CD8-positive, alpha-beta memory T cell (primary cell): ENCODE measurements at regions not wholly inside any gene's neighbourhood (a gene's known extent, or its start where the extent isn't known, plus 50 kb on each side); places are given as distances from the start of the nearest gene placed in this dataset.

ENCODE experiments used
- CTCF ChIA-PET: fragments of 350-600 bp; sonication (Branson Sonifier 250); formaldehyde crosslinking; loops from one replicate; lab custom pipeline; 2021; ENCODE audit warnings: antibody characterized with exemption; lab: Charles Lee
- POLR2A ChIA-PET: fragments of 350-600 bp; sonication (Branson Sonifier 250); formaldehyde crosslinking; loops from one replicate; lab custom pipeline; 2021; ENCODE audit warnings: antibody characterized with exemption; lab: Charles Lee
- DNase-seq, 5 donors: peaks; one replicate each; pipeline versions ENCODE4 v3.0.0 to v3.0.0-alpha.2; 2020 to 2022; ENCODE audit warnings: mixed read lengths in 1 of 5
- H3K27ac ChIP-seq: one replicate; pipeline ENCODE4 v1.7.0; 2013; ENCODE audit warnings: low read depth, mild to moderate bottlenecking, low read length, moderate library complexity
- H3K27me3 ChIP-seq: 2 replicates; pipeline ENCODE4 v1.7.0; 2013; ENCODE audit warnings: low read length, mild to moderate bottlenecking; ENCODE audit not compliant: insufficient read depth, poor library complexity, severe bottlenecking
- H3K36me3 ChIP-seq: 2 replicates; pipeline ENCODE4 v1.7.0; 2013; ENCODE audit warnings: mild to moderate bottlenecking, low read length, moderate library complexity; ENCODE audit not compliant: insufficient read depth
- H3K4me1 ChIP-seq: 2 replicates; pipeline ENCODE4 v1.7.0; 2013; ENCODE audit warnings: mild to moderate bottlenecking, low read length, moderate library complexity; ENCODE audit not compliant: insufficient read depth
- H3K4me3 ChIP-seq: 2 replicates; pipeline ENCODE4 v1.7.0; 2013; ENCODE audit warnings: mild to moderate bottlenecking, low read length
- H3K9me3 ChIP-seq: 2 replicates; pipeline ENCODE4 v1.7.0; 2013; ENCODE audit warnings: mild to moderate bottlenecking, low read length
- H3K27ac Mint-ChIP-seq, 8 donors: one replicate each; pipeline ENCODE4 v1.8.0; 2020 to 2021; ENCODE audit warnings: mixed read lengths in 8 of 8, mild to moderate bottlenecking in 6 of 8, inconsistent platforms in 3 of 8, moderate library complexity in 3 of 8
- H3K27me3 Mint-ChIP-seq, 2 donors: one replicate each; pipeline ENCODE4 v1.8.0; 2020 to 2021; ENCODE audit warnings: mixed read lengths in 2 of 2, mild to moderate bottlenecking in 1 of 2, moderate library complexity in 1 of 2
- H3K36me3 Mint-ChIP-seq, 3 donors: one replicate each; pipeline ENCODE4 v1.8.0; 2020 to 2021; ENCODE audit warnings: mixed read lengths in 3 of 3, inconsistent platforms in 1 of 3, mild to moderate bottlenecking in 1 of 3
- H3K4me1 Mint-ChIP-seq, 3 donors: one replicate each; pipeline ENCODE4 v1.8.0; 2020 to 2021; ENCODE audit warnings: mixed read lengths in 3 of 3, inconsistent platforms in 1 of 3, mild to moderate bottlenecking in 1 of 3
- H3K4me3 Mint-ChIP-seq, 7 donors: one replicate each; pipeline ENCODE4 v1.8.0; 2020 to 2021; ENCODE audit warnings: mixed read lengths in 7 of 7, mild to moderate bottlenecking in 6 of 7, moderate library complexity in 4 of 7, inconsistent platforms in 2 of 7
- H3K9me3 Mint-ChIP-seq, 5 donors: one replicate each; pipeline ENCODE4 v1.8.0; 2020 to 2022; ENCODE audit warnings: mixed read lengths in 5 of 5, mild to moderate bottlenecking in 3 of 5, moderate library complexity in 2 of 5, inconsistent platforms in 1 of 5

- Histone ChIP-seq H3K9me3 (no peaks in the 10 kb centered on the region), H3K27ac (no peak overlapping the region), H3K4me3 (no peak overlapping the region), H3K36me3 (no peaks in the 10 kb centered on the region), H3K27me3 (no peaks in the 10 kb centered on the region), H3K4me1 (no peaks in the 10 kb centered on the region)
- Mint-ChIP-seq H3K4me1 (no peaks in the 10 kb centered on the region), H3K36me3 (no peaks in the 10 kb centered on the region), H3K4me3 (no peak overlapping the region), H3K27ac (no peak overlapping the region), H3K27me3 (no peaks in the 10 kb centered on the region), H3K9me3 (no peaks in the 10 kb centered on the region)
- POLR2A ChIA-PET = no interaction called here
- CTCF ChIA-PET = no interaction called here
- no peak for DNase-seq
Measured at GRCh38 chr9:115359017-115359780, 241.2 kb upstream of the TNC start.

GRCh38 chr9:115360122-115360521, 242.2 kb upstream of the TNC start:
- no peak overlapping the region for H3K4me3 Mint-ChIP-seq
- no peaks in the 10 kb centered on the region for H3K4me1 Mint-ChIP-seq
- no peak for DNase-seq
- CTCF ChIA-PET = no interaction called here
- H3K36me3 Mint-ChIP-seq = no peaks in the 10 kb centered on the region
- Histone ChIP-seq H3K27me3 (no peaks in the 10 kb centered on the region), H3K36me3 (no peaks in the 10 kb centered on the region), H3K27ac (no peak overlapping the region), H3K4me3 (no peak overlapping the region), H3K4me1 (no peaks in the 10 kb centered on the region), H3K9me3 (no peaks in the 10 kb centered on the region)
- H3K27me3 Mint-ChIP-seq = peaks cover 0 to 2% of the 10 kb centered on the region in 2 donors
- H3K27ac Mint-ChIP-seq = no peak overlapping the region
- H3K9me3 Mint-ChIP-seq = no peaks in the 10 kb centered on the region
- POLR2A ChIA-PET = no interaction called here

- ChIA-PET CTCF (no interaction called here), POLR2A (no interaction called here)
- no peaks in the 10 kb centered on the region for H3K4me1 ChIP-seq
- no peaks in the 10 kb centered on the region for H3K9me3 ChIP-seq
- no peaks in the 10 kb centered on the region for H3K27me3 ChIP-seq
- H3K4me1 Mint-ChIP-seq = no peaks in the 10 kb centered on the region
- DNase-seq = no peak
- peaks cover 0 to 2% of the 10 kb centered on the region in 2 donors for H3K27me3 Mint-ChIP-seq
- no peak overlapping the region for H3K27ac ChIP-seq
- no peaks in the 10 kb centered on the region for H3K36me3 ChIP-seq
- no peak overlapping the region for H3K4me3 Mint-ChIP-seq
- no peak overlapping the region for H3K27ac Mint-ChIP-seq
- no peaks in the 10 kb centered on the region for H3K36me3 Mint-ChIP-seq
- H3K9me3 Mint-ChIP-seq = no peaks in the 10 kb centered on the region
- no peak overlapping the region for H3K4me3 ChIP-seq
Measured at GRCh38 chr9:115362101-115362500, 244.1 kb upstream of the TNC start.

- H3K4me3 Mint-ChIP-seq = no peak overlapping the region
- H3K9me3 Mint-ChIP-seq = no peaks in the 10 kb centered on the region
- no peak for DNase-seq
- no peak overlapping the region for H3K27ac Mint-ChIP-seq
- H3K27me3 Mint-ChIP-seq = peaks cover 0 to 2% of the 10 kb centered on the region in 2 donors
- Histone ChIP-seq H3K4me1 (no peaks in the 10 kb centered on the region), H3K27me3 (no peaks in the 10 kb centered on the region), H3K4me3 (no peak overlapping the region), H3K9me3 (no peaks in the 10 kb centered on the region), H3K36me3 (no peaks in the 10 kb centered on the region), H3K27ac (no peak overlapping the region)
- ChIA-PET CTCF (no interaction called here), POLR2A (no interaction called here)
- no peaks in the 10 kb centered on the region for H3K4me1 Mint-ChIP-seq
- no peaks in the 10 kb centered on the region for H3K36me3 Mint-ChIP-seq
Measured at GRCh38 chr9:115362640-115363039, 244.7 kb upstream of the TNC start.

GRCh38 chr9:115364991-115365390, 247.0 kb upstream of the TNC start:
- Mint-ChIP-seq H3K4me3 (no peak overlapping the region), H3K27me3 (peaks cover 2 to 4% of the 10 kb centered on the region in 2 donors), H3K27ac (no peak overlapping the region), H3K9me3 (no peaks in the 10 kb centered on the region), H3K4me1 (no peaks in the 10 kb centered on the region), H3K36me3 (no peaks in the 10 kb centered on the region)
- no peak overlapping the region for H3K4me3 ChIP-seq
- H3K4me1 ChIP-seq = no peaks in the 10 kb centered on the region
- ChIA-PET CTCF (no interaction called here), POLR2A (no interaction called here)
- H3K9me3 ChIP-seq = no peaks in the 10 kb centered on the region
- no peak for DNase-seq
- H3K27ac ChIP-seq = no peak overlapping the region
- H3K27me3 ChIP-seq = no peaks in the 10 kb centered on the region
- no peaks in the 10 kb centered on the region for H3K36me3 ChIP-seq

GRCh38 chr9:115367321-115367720, 249.4 kb upstream of the TNC start:
- ChIA-PET POLR2A (no interaction called here), CTCF (no interaction called here)
- no peak overlapping the region for H3K4me3 ChIP-seq
- H3K9me3 ChIP-seq = no peaks in the 10 kb centered on the region
- H3K27me3 Mint-ChIP-seq = peaks cover 2 to 4% of the 10 kb centered on the region in 2 donors
- H3K9me3 Mint-ChIP-seq = peaks cover 0 to 4% (median 0%) of the 10 kb centered on the region in 5 donors
- H3K27ac Mint-ChIP-seq = no peak overlapping the region
- H3K4me3 Mint-ChIP-seq = no peak overlapping the region
- no peaks in the 10 kb centered on the region for H3K4me1 Mint-ChIP-seq
- DNase-seq = no peak
- no peaks in the 10 kb centered on the region for H3K36me3 ChIP-seq
- no peaks in the 10 kb centered on the region for H3K4me1 ChIP-seq
- H3K36me3 Mint-ChIP-seq = no peaks in the 10 kb centered on the region
- no peaks in the 10 kb centered on the region for H3K27me3 ChIP-seq
- H3K27ac ChIP-seq = no peak overlapping the region

GRCh38 chr9:115367780-115368525, 250.0 kb upstream of the TNC start:
- DNase-seq = no peak
- Mint-ChIP-seq H3K27me3 (peaks cover 2 to 4% of the 10 kb centered on the region in 2 donors), H3K4me1 (no peaks in the 10 kb centered on the region), H3K27ac (no peak overlapping the region), H3K36me3 (no peaks in the 10 kb centered on the region), H3K4me3 (no peak overlapping the region), H3K9me3 (peaks cover 0 to 4% (median 0%) of the 10 kb centered on the region in 5 donors)
- Histone ChIP-seq H3K27me3 (no peaks in the 10 kb centered on the region), H3K4me1 (no peaks in the 10 kb centered on the region), H3K9me3 (no peaks in the 10 kb centered on the region), H3K36me3 (no peaks in the 10 kb centered on the region), H3K4me3 (no peak overlapping the region), H3K27ac (no peak overlapping the region)
- ChIA-PET POLR2A (no interaction called here), CTCF (no interaction called here)

GRCh38 chr9:115369322-115369957, 251.5 kb upstream of the TNC start:
- H3K27me3 Mint-ChIP-seq = peaks cover 4 to 5% of the 10 kb centered on the region in 2 donors
- ChIA-PET CTCF (no interaction called here), POLR2A (no interaction called here)
- no peak overlapping the region for H3K4me3 Mint-ChIP-seq
- DNase-seq = no peak
- Histone ChIP-seq H3K9me3 (no peaks in the 10 kb centered on the region), H3K36me3 (no peaks in the 10 kb centered on the region), H3K27ac (no peak overlapping the region), H3K4me1 (no peaks in the 10 kb centered on the region), H3K27me3 (no peaks in the 10 kb centered on the region), H3K4me3 (no peak overlapping the region)
- H3K27ac Mint-ChIP-seq = no peak overlapping the region
- peaks cover 0 to 4% (median 0%) of the 10 kb centered on the region in 5 donors for H3K9me3 Mint-ChIP-seq
- no peaks in the 10 kb centered on the region for H3K4me1 Mint-ChIP-seq
- no peaks in the 10 kb centered on the region for H3K36me3 Mint-ChIP-seq
